Astrocyte of the cerebellum (primary cell): ENCODE measurements at regions not wholly inside any gene's neighbourhood (a gene's known extent, or its start where the extent isn't known, plus 50 kb on each side); places are given as distances from the start of the nearest gene placed in this dataset.

Experiments
- DNase-seq: peaks from one replicate; pipeline ENCODE4 v3.0.0-alpha.2; 2011; ENCODE audit warnings: low read depth
- H3K4me3 ChIP-seq: 2 replicates; pipeline ENCODE4 v1.5.1; 2011; ENCODE audit warnings: mild to moderate bottlenecking, low read depth, low read length, moderate library complexity
- CTCF ChIP-seq: IDR thresholded peaks from 2 replicates; pipeline ENCODE4 v1.5.1; 2012; ENCODE audit warnings: low read length, low read depth, moderate library complexity, mild to moderate bottlenecking; ENCODE audit errors: missing control alignments
- in situ Hi-C: cut with HindIII; loops from 2 replicates; pipeline ENCODE4 v1.10.0; 2017; ENCODE audit warnings: low sequenced_read_pairs

GRCh38 chr2:145685383-145686050 lies 1165.6 kb upstream of the ZEB2 start:
- no peak overlapping the region for H3K4me3 ChIP-seq
- TF ChIP-seq CTCF, result no peak
- DNase-seq, result no peak
- in situ Hi-C loops, result no loop called here

- H3K4me3 ChIP-seq, result no peak overlapping the region
- in situ Hi-C loops, result no loop called here
- TF ChIP-seq CTCF, result no peak
- no peak for DNase-seq
Observed at GRCh38 chr2:145682546-145683157, 1162.7 kb upstream of the ZEB2 start.

GRCh38 chr2:145680276-145680675 lies 1160.4 kb upstream of the ZEB2 start:
- TF ChIP-seq CTCF, result no peak
- no peak overlapping the region for H3K4me3 ChIP-seq
- in situ Hi-C loops, result no loop called here
- DNase-seq, result no peak

- no peak for TF ChIP-seq CTCF
- no peak overlapping the region for H3K4me3 ChIP-seq
- in situ Hi-C loops, result no loop called here
- DNase-seq, result no peak
Observed at GRCh38 chr2:145677371-145677770, 1157.5 kb upstream of the ZEB2 start.

- DNase-seq, result no peak
- no peak for TF ChIP-seq CTCF
- in situ Hi-C loops, result no loop called here
- no peak overlapping the region for H3K4me3 ChIP-seq
Observed at GRCh38 chr2:145674705-145675104, 1154.8 kb upstream of the ZEB2 start.

- in situ Hi-C loops, result no loop called here
- DNase-seq, result no peak
- no peak for TF ChIP-seq CTCF
- H3K4me3 ChIP-seq, result no peak overlapping the region
Observed at GRCh38 chr2:145669301-145669700, 1149.4 kb upstream of the ZEB2 start.
